HG03439 (cell line): ENCODE measurements at regions not wholly inside any gene's neighbourhood (a gene's known extent, or its start where the extent isn't known, plus 50 kb on each side); places are given as distances from the start of the nearest gene placed in this dataset.
"Not testable (repeated sequence)": the region's sequence is repeated elsewhere in the genome, so short reads cannot be mapped to it uniquely, and the experiment has no call there.

Experiments
- ATAC-seq: cut with Tn5 transposase; IDR thresholded peaks from one replicate; pipeline ENCODE4 v1.9.1; 2021; ENCODE audit warnings: mild to moderate bottlenecking, moderate library complexity; ENCODE audit not compliant: unreplicated experiment

DNA sequence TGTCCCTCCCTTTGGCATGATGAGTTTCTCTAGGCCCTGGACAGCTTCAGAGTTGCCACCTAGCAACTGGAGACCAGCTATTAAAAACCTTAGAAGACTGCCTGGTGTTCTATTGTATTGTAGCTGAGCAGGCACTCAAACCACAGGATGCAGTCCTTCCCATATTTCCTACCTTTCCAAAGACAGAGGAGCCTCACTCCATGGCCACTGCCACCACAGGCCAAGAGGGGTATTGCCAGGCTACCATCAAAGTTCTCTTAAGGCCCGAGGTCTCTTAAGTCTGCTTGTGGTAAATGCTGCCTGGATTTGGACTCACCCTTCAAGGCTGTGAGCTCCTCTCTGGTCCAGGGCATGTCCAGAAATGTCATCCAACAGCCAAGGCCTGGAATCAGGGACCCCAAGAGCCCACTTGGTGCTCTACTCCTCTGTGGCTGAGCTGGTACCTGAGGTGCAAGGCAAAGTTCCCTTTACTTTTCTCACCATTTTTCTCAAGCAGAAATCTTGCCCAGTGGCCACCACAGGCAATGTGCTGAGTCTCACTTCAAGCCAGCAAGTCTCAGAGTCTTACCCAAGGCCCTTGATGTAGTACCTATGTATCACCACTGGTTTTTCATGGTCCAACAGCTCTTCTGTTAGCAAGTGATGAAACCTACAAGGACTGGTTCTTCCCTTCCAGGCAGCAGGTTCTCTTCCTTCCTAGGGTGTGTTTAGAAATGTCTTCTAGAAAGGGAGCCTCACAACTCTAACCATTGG, 269.4 kb downstream of the AMY1C start:
- ATAC-seq: no peak

DNA sequence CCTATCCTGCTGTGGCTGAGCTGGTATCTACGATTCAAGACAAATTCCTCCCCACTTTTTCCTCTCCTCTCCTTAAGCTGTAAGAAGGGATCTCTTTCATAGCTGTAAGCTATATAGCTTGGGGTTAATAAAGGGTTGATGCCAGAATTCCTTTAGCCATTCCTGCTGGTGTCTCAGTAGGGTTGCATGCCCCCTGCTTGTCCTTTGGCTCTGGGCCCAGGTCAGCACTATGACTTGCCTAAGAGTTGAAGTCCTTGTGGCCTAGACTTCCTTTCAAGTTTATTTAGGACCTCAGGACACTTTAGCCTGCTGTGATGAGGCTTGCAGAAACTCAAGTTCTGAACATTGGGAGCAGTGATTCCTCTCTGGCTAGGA, 270.0 kb downstream of the AMY1C start:
- no peak for ATAC-seq

DNA sequence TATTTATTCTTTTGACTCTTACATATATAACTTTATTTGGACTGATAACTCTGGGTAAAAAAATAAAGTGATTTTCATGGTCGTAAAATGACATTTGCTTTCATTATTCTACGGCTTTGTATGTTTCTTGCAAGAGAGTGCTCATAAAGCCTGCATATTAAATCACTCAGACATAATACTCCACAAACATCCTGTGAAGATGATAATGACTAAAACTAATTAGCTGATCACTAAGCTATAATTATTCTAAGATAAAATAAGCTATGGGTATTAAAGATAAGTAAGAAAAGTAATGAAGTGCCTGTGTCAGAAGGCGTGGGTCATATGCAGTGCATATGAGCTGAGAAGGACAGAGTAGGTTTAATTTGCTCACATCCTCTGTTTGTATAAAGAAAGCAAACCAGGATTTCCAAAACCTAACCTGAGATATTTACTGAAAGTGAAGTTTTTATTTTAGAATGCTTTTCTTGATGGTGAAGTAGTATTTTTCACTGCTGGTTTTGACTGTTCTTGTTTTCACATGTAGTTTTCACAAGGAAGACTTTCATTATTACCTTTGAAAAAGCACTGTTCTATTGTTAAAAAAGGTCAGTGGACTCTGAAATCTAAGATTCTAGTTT, 278.8 kb downstream of the AMY1C start:
- no peak for ATAC-seq

DNA sequence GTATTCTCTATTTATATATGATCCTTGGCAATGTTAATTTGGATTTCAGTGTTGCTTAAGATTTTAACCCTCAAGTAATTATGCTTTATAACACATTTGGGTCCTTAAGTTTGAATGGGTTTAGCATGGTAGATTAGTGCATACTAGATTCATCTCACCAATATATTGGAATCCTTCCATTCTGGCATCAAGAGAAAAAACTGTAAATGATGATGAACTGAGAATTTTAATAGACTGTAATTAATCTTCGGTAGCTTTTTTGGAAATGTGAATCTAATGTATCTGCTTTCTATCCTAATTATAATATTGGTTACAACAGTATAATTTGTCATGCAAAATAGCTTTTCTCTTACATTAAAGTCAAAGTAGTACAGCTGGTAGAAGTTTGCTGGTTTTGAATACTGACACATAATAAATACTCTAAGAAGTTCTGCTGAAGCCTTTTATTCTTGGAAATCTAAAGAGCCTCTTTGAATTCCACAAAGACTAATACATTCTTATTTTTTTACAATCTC, 279.8 kb downstream of the AMY1C start:
- ATAC-seq: no peak

DNA sequence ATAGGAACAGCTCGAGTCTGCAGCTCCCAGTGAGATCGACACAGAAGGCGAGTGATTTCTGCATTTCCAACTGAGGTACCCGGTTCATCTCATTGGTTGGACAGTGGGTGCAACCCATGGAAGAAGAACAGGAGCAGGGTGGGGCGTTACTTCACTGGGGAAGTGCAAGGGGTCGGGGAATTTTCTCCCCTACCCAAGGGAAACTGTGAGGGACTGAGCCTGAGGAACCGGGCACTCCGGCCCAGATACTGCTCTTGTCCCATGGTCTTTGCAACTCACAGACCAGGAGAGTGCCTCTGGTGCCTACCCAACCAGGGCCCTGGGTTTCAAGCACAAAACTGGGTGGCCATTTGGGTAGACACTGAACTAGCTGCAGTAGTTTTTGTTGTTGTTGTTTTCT, 307.1 kb downstream of the AMY1C start:
- no peak for ATAC-seq

DNA sequence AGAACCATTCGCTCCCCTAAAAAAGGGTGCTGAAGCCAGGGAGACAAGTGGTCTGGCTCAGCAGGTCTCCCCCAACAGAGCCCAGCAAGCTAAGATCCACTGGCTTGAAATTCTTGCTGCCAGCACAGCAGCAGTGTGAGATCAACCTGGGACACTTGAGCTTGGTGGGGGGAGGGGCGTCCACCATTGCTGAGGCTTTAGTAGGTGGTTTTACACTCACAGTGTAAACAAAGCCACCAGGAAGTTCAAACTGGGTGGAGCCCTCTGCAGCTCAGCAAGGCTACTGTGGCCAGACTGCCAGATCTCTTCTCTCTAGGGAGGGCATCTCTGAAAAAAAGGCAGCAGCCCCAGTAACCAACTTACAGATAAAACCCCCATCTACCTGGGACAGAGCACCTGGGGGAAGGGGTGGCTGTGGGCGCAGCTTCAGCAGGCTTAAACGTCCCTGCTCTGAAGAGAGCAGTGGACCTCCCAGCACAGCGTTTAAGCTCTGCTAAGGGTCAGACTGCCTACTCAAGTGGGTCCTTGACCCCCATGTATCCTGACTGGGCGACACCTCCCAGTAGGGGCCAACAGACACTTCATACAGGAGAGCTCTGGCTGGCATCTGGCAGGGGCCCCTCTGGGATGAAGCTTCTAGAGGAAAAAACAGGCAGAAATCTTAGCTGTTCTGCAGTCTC, 307.7 kb downstream of the AMY1C start:
- ATAC-seq: not testable (repeated sequence)

GRCh38 chr1:104061637-104062036, 311.9 kb downstream of the AMY1C start:
- not testable (repeated sequence) for ATAC-seq

- ATAC-seq: no peak
Observed at GRCh38 chr1:104064399-104064798, 314.7 kb downstream of the AMY1C start.

- ATAC-seq: no peak
Observed at GRCh38 chr1:104072915-104073371, 323.2 kb downstream of the AMY1C start.

- no peak for ATAC-seq
Observed at GRCh38 chr1:104073463-104073902, 323.8 kb downstream of the AMY1C start.

DNA sequence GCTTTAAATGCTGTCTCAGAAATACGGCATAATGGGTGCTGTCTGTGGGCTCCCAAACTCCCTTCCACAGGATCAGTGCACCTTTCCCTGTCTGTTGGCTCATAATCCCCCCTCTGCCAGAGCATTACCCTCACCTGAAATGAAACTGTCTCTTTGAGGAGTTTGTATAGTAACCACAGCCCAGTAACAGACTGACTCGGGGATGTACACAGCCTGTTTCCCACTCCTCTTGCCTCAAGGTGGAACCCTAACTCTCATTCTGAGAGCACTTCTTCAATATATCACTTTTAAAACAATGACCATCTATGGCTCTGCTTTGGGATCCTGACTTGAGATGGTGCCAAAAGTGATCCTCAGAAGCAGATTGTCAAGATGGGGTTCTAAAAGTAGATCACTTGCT, 332.5 kb downstream of the AMY1C start:
- ATAC-seq: no peak

DNA sequence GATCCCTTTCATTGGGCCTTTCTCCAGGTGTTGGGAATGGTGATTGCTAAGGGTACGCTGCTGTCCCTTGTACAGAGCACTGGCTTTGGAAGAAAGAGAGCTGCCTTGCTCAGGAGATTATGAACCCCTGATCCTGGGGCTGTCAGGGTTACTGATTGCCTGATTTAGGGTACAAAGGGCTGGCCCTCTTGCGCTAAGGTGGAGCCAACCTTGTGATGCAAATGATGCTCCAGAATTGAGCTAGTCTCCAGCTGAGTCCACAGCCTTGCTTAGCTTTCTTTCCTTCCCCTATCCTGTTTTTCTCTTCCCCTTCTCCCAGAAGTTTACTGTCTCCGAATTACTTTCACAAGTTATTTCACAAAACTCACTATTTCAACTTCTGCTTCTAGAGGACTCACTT, 334.7 kb downstream of the AMY1C start:
- ATAC-seq: no peak

DNA sequence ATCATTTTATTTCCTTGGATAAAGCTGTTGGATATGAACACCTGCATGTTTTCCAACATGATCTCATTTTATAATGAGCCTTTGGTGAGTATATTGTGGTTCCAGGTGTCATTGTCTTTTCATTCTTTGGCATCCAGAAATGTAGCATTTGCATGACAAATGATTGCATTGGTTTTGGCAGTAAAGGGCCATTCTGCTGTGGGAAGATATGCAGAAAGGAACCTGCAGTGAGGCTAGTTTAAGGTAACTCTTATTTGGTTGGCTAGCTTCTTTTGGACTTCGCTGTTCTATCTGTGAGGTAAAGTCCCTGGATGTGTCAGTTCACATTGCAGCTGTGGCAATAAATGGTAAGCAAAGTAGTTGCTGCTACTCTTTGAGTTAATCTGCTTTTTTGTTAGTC, 343.0 kb downstream of the AMY1C start:
- no peak for ATAC-seq

- ATAC-seq: no peak
Observed at GRCh38 chr1:104098837-104099236, 349.1 kb downstream of the AMY1C start.

DNA sequence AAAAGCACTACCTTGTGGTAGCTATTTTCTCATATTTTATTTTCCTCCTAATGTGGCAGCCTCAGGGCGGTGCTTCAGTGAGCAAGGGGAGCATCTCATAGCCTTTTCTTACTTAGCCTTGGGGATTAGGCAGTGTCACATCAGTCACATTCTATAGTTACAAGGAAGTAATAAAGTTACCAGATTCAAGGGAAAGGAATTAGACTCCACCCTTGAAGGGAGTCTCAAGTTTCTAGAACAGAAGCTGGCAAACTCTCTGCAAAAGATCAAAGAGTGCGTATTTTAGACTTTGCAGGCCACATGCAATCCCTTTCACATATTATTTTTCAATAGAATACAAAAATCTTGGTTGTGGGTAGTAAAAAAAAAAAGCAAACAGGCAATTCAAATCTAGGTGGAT, 350.4 kb downstream of the AMY1C start:
- ATAC-seq: no peak

GRCh38 chr1:104105465-104105864, 355.8 kb downstream of the AMY1C start:
- no peak for ATAC-seq

DNA sequence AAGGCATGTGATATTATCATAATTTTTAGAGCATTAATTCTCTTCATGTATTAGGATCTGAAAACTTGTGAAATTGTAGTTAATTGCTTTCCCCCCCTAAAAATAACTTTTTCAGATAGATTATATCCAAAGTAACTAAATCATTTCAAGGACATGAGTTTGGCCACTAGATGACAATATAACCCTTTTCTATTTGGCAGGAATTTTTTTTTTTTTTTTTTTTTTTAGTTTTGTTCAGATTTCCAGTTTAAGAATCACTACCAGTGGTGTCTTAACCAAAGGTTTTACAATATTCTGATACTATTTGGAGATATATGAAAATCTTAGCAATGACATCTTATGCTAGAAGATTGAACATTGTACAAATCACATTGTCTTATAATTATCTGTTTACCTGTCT, 370.8 kb downstream of the AMY1C start:
- no peak for ATAC-seq

- ATAC-seq: no peak
Observed at GRCh38 chr1:104121271-104121670, 371.6 kb downstream of the AMY1C start.

DNA sequence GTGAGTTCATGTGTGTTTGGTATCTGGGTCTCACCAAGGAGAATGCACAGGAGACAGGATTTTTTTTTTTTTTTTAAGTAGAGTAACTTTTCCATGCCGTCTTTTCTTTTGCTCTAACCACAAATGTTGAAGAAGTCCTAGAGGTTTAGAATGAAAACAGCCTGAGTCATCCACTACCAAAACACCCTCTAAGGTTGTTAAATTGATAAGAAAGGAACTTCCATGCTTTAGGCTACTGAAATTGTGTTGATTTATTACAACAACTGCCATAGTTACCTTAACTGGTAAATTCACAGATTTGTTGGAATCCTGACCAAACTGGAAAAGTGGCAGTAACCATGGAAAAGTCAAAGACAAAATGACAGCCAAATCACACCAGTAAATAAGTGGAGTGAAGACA, 375.6 kb downstream of the AMY1C start:
- no peak for ATAC-seq

- ATAC-seq: no peak
Observed at GRCh38 chr1:104125970-104126369, 376.3 kb downstream of the AMY1C start.

GRCh38 chr1:104132382-104132973, 382.8 kb downstream of the AMY1C start:
- no peak for ATAC-seq
